ENCODE measurements at regions not wholly inside any gene's neighbourhood (a gene's known extent, or its start where the extent isn't known, plus 50 kb on each side); places are given as distances from the start of the nearest gene placed in this dataset.
"Not testable (repeated sequence)": the region's sequence is repeated elsewhere in the genome, so short reads cannot be mapped to it uniquely, and the experiment has no call there.

- no peak for DNase-seq (ENCODE audit: low read depth in 2 of 2)
These were observed 339.5 kb upstream of the ZNF608 start for GRCh38 chr5:125085797-125086505.

- no peak for DNase-seq (ENCODE audit: low read depth in 2 of 2)
These were observed 342.2 kb upstream of the ZNF608 start for GRCh38 chr5:125088522-125089105.

- not testable (repeated sequence) for DNase-seq (ENCODE audit: low read depth in 2 of 2)
These were observed 345.7 kb upstream of the ZNF608 start for GRCh38 chr5:125092138-125092537.

GRCh38 chr5:125093776-125094175, 347.3 kb upstream of the ZNF608 start:
- no peak for DNase-seq (ENCODE audit: low read depth in 2 of 2)

- DNase-seq (ENCODE audit: low read depth in 2 of 2) = no peak
These were observed 353.9 kb upstream of the ZNF608 start for GRCh38 chr5:125100342-125100741.

- no peak for DNase-seq (ENCODE audit: low read depth in 2 of 2)
These were observed 354.5 kb upstream of the ZNF608 start for GRCh38 chr5:125100951-125101350.

- DNase-seq (ENCODE audit: low read depth in 2 of 2) = no peak
These were observed 357.0 kb upstream of the ZNF608 start for GRCh38 chr5:125103459-125103858.

GRCh38 chr5:125106271-125106670, 359.8 kb upstream of the ZNF608 start:
- DNase-seq (ENCODE audit: low read depth in 2 of 2) = no peak

GRCh38 chr5:125106881-125107280, 360.4 kb upstream of the ZNF608 start:
- DNase-seq (ENCODE audit: low read depth in 2 of 2) = no peak

- DNase-seq (ENCODE audit: low read depth in 2 of 2) = no peak
These were observed 362.9 kb upstream of the ZNF608 start for GRCh38 chr5:125109293-125109692.

GRCh38 chr5:125109816-125110215, 363.4 kb upstream of the ZNF608 start:
- DNase-seq (ENCODE audit: low read depth in 2 of 2) = no peak

- no peak for DNase-seq (ENCODE audit: low read depth in 2 of 2)
These were observed 365.8 kb upstream of the ZNF608 start for GRCh38 chr5:125112196-125112595.

- no peak for DNase-seq (ENCODE audit: low read depth in 2 of 2)
These were observed 366.9 kb upstream of the ZNF608 start for GRCh38 chr5:125113328-125113727.

- no peak for DNase-seq (ENCODE audit: low read depth in 2 of 2)
These were observed 368.7 kb upstream of the ZNF608 start for GRCh38 chr5:125115195-125115525.

GRCh38 chr5:125117566-125117965, 371.1 kb upstream of the ZNF608 start:
- no peak for DNase-seq (ENCODE audit: low read depth in 2 of 2)

- DNase-seq (ENCODE audit: low read depth in 2 of 2) = no peak
These were observed 373.6 kb upstream of the ZNF608 start for GRCh38 chr5:125120012-125120411.

- no peak for DNase-seq (ENCODE audit: low read depth in 2 of 2)
These were observed 378.8 kb upstream of the ZNF608 start for GRCh38 chr5:125125031-125125823.

- DNase-seq (ENCODE audit: low read depth in 2 of 2) = no peak
These were observed 379.6 kb upstream of the ZNF608 start for GRCh38 chr5:125126050-125126449.

GRCh38 chr5:125129151-125129806, 382.8 kb upstream of the ZNF608 start:
- DNase-seq (ENCODE audit: low read depth in 2 of 2) = no peak

- no peak for DNase-seq (ENCODE audit: low read depth in 2 of 2)
These were observed 384.2 kb upstream of the ZNF608 start for GRCh38 chr5:125130591-125130990.

- DNase-seq (ENCODE audit: low read depth in 2 of 2) = no peak
These were observed 388.0 kb upstream of the ZNF608 start for GRCh38 chr5:125134216-125135081.

- no peak for DNase-seq (ENCODE audit: low read depth in 2 of 2)
These were observed 391.1 kb upstream of the ZNF608 start for GRCh38 chr5:125137535-125137934.

Measured in stimulated activated CD8-positive, alpha-beta memory T cell treated with anti-CD3 and anti-CD28 coated beads, Interleukin-2, amount 100 ng/mL, for 1 hour (primary cell).